ENCODE measurements at regions not wholly inside any gene's neighbourhood (a gene's known extent, or its start where the extent isn't known, plus 50 kb on each side); places are given as distances from the start of the nearest gene placed in this dataset.

GRCh38 chr2:103942199-103942598, 911.7 kb upstream of the POU3F3 start:
- POLR2A ChIA-PET = no interaction called here
- CTCF ChIA-PET = no interaction called here
- TF ChIP-seq, protein P1, sequence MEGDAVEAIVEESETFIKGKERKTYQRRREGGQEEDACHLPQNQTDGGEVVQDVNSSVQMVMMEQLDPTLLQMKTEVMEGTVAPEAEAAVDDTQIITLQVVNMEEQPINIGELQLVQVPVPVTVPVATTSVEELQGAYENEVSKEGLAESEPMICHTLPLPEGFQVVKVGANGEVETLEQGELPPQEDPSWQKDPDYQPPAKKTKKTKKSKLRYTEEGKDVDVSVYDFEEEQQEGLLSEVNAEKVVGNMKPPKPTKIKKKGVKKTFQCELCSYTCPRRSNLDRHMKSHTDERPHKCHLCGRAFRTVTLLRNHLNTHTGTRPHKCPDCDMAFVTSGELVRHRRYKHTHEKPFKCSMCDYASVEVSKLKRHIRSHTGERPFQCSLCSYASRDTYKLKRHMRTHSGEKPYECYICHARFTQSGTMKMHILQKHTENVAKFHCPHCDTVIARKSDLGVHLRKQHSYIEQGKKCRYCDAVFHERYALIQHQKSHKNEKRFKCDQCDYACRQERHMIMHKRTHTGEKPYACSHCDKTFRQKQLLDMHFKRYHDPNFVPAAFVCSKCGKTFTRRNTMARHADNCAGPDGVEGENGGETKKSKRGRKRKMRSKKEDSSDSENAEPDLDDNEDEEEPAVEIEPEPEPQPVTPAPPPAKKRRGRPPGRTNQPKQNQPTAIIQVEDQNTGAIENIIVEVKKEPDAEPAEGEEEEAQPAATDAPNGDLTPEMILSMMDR (IDR thresholded peaks at IDR 0.05; ENCODE audit: control extremely low read depth, extremely low read depth, low read depth, missing control alignments) = no peak
- no peak for DNase-seq (ENCODE audit: extremely low spot score)

- no peak for DNase-seq (ENCODE audit: extremely low spot score)
- POLR2A ChIA-PET = no interaction called here
- CTCF ChIA-PET = no interaction called here
- TF ChIP-seq, protein P1 (IDR thresholded peaks at IDR 0.05; ENCODE audit: control extremely low read depth, extremely low read depth, low read depth, missing control alignments) = no peak
Observed at GRCh38 chr2:103945083-103945482, 908.8 kb upstream of the POU3F3 start.

- POLR2A ChIA-PET = no interaction called here
- CTCF ChIA-PET = interaction anchor here (1.0 to 3.5 kb wide), 2 partner anchors 13 to 891 kb away, joined by 3 to 21 read pairs; no protein-coding TSS in a partner anchor
- TF ChIP-seq, protein P1 (IDR thresholded peaks at IDR 0.05; ENCODE audit: control extremely low read depth, extremely low read depth, low read depth, missing control alignments) = peak; percentile 56
- DNase-seq (ENCODE audit: extremely low spot score) = peak; percentile 5
Observed at GRCh38 chr2:103959174-103960128, 894.5 kb upstream of the POU3F3 start.

- ChIA-PET POLR2A (no interaction called here), CTCF (interaction anchor here (1.0 to 3.5 kb wide), 2 partner anchors 13 to 890 kb away, joined by 3 to 21 read pairs; no protein-coding TSS in a partner anchor)
- no peak for DNase-seq (ENCODE audit: extremely low spot score)
- TF ChIP-seq, protein P1 (IDR thresholded peaks at IDR 0.05; ENCODE audit: control extremely low read depth, extremely low read depth, low read depth, missing control alignments) = no peak
Observed at GRCh38 chr2:103960129-103960513, 893.8 kb upstream of the POU3F3 start.

DNA sequence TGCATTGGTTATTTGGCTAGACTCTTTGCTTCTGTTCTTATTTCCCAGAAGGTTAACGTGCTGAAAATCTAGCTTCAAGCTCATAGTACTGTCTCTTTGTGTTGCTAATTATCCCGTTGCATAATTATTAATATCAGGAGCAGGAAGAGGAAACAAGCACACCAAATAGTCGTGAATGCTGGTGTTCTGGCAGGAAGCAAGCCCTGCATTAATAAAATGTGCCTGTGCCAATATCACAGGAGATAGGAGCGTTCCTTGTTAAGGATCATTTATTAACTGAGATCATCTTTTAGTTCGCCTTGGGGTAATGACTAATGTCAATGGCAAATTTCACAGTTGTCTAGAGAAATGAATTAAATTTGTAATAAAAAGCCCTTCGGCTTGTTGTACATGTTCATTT, 893.0 kb upstream of the POU3F3 start:
- ChIA-PET CTCF (interaction anchor here (3.5 kb wide), 1 partner anchor 889 kb away, joined by 21 read pairs; no protein-coding TSS in a partner anchor), POLR2A (no interaction called here)
- TF ChIP-seq, protein P1 (IDR thresholded peaks at IDR 0.05; ENCODE audit: control extremely low read depth, extremely low read depth, low read depth, missing control alignments) = no peak
- no peak for DNase-seq (ENCODE audit: extremely low spot score)

DNA sequence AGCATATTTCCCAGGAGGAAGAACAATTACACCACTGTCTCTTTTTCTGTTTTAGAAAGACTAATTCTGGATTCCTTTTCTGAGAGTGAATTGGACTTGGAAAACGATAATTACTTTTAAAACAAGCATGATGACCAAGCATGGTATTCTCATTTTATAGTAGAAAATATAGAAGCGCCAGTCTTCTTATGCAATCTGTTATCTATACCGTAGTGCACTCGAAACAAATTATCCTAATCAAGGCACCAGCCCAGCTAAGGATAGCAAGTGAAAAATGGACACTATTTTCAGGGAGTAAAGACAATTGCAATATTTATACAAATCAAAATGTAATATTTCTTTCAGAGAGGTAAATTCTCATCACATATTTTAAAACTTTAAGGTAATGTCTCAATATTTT, 892.1 kb upstream of the POU3F3 start:
- no peak for DNase-seq (ENCODE audit: extremely low spot score)
- ChIA-PET CTCF (interaction anchor here (3.5 kb wide), 1 partner anchor 888 kb away, joined by 21 read pairs; no protein-coding TSS in a partner anchor), POLR2A (no interaction called here)
- TF ChIP-seq, protein P1 (IDR thresholded peaks at IDR 0.05; ENCODE audit: control extremely low read depth, extremely low read depth, low read depth, missing control alignments) = no peak
